Ovary (tissue), 3 donors: ENCODE measurements at regions not wholly inside any gene's neighbourhood (a gene's known extent, or its start where the extent isn't known, plus 50 kb on each side); places are given as distances from the start of the nearest gene placed in this dataset.

Source experiments
- POLR2A ChIP-seq: fragments of 450-650 bp; IDR thresholded peaks from one replicate; pipeline ENCODE4 v1.6.1; 2017; ENCODE audit warnings: antibody characterized with exemption, mild to moderate bottlenecking, moderate library complexity
- TF ChIP-seq, protein P1 (sequence below), 3 donors: fragments of 450-650 bp in 2 of 3; fragments of 200-600 bp in 1 of 3; IDR thresholded peaks; one replicate each; pipeline versions ENCODE4 v1.5.1 to v1.8.0; 2016 to 2022; ENCODE audit warnings: antibody characterized with exemption in 3 of 3, mild to moderate bottlenecking in 1 of 3
- donor health status: DM: no; HTN: no; CAD: no.

DNA sequence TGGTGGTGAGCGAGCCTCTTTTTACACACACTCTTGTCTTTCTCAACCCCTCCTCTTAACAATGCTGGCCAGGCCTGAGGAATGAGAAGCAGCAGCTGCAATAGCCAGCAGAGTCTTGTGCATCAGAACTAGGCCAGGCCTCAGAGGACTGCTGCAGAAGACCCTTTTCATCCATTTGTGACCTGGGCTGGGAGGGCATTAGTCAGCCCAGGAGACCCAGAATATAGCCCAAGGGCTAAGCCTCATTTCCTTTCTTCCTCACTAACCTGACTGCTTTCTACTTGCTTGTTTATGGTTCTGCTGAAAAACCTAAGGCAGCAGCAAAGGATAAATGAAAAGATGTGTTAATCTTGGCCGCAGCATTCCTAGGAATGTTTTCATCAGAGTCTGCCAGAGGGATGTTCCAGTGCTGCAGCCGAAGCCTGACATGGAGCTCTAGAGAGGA is 254.7 kb upstream of the AR start:
- TF ChIP-seq POLR2A, result no peak
- TF ChIP-seq, protein P1, sequence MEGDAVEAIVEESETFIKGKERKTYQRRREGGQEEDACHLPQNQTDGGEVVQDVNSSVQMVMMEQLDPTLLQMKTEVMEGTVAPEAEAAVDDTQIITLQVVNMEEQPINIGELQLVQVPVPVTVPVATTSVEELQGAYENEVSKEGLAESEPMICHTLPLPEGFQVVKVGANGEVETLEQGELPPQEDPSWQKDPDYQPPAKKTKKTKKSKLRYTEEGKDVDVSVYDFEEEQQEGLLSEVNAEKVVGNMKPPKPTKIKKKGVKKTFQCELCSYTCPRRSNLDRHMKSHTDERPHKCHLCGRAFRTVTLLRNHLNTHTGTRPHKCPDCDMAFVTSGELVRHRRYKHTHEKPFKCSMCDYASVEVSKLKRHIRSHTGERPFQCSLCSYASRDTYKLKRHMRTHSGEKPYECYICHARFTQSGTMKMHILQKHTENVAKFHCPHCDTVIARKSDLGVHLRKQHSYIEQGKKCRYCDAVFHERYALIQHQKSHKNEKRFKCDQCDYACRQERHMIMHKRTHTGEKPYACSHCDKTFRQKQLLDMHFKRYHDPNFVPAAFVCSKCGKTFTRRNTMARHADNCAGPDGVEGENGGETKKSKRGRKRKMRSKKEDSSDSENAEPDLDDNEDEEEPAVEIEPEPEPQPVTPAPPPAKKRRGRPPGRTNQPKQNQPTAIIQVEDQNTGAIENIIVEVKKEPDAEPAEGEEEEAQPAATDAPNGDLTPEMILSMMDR (IDR thresholded peaks at IDR 0.05), result no peak
